Left colon (tissue), 2 donors: ENCODE measurements at regions not wholly inside any gene's neighbourhood (a gene's known extent, or its start where the extent isn't known, plus 50 kb on each side); places are given as distances from the start of the nearest gene placed in this dataset.
A peak's percentile ranks its signal among the peaks of the same experiment; 100 is the strongest.

Experiments used
- ATAC-seq: fragments of 200-7000 bp; cut with Tn5 transposase; one replicate; pipeline ENCODE4 v1.9.1; 2020; ENCODE audit warnings: mild to moderate bottlenecking, moderate library complexity
- DNase-seq, 2 donors: peaks; one replicate each; pipeline ENCODE4 v3.0.0-alpha.2; 2020
- intact Hi-C, 2 donors: fragments of 100-400 bp; cut with DNase I in 1 of 2; cut with micrococcal nuclease in 1 of 2; formaldehyde crosslinking; loops; one replicate each; pipeline versions ENCODE4 v1.11.2 to v1.14.0; 2022; cut with DNase I, micrococcal nuclease
- donor health status: DM: no; HTN: no; CAD: no.
- donor health status: DM: yes; HTN: yes; CAD: no.

DNA sequence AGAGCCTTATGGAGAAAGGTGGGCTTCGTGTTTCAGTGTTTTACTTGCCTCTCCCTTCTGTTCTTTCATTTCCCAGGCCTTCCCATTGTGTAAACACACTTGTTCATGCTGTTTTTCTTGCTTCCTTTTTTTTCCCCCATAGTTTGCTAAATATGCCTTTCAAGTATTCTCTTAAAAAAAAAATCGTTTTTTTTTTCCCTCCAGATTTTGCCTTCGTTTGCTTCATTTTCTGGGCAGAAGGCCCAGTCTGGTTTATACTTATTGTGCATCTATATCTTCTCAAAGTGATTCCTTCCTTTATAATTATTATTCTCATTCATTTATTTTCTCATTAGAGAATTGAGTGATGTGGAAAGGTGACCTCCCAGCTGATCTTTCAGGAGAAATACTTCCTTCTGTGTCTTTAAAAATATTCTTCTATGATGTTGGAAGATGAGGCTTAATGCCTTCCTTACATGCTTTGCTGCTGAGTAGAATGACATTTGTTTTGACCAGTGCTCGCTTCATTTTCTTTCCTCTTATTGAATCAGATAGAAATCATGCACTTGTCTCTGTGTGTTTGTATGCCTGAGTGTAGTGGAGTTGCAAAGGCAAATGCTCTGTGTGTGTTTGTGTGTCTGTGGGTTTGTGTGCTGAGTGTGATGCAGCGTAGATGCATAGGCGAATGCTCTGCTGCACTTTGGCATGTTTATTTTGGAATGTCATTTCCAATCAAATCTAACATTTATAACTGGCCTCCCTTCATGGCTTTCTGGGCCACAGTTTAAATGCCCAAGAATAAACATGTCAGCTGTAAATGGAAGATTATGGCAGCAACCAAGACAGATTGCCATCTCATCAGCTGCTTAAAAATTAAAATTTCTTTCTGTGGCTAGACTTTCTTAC, 591.4 kb downstream of the FGF9 start:
- intact Hi-C loops, result no loop called here
- ATAC-seq, result peak; percentile 61
- no peak for DNase-seq

DNA sequence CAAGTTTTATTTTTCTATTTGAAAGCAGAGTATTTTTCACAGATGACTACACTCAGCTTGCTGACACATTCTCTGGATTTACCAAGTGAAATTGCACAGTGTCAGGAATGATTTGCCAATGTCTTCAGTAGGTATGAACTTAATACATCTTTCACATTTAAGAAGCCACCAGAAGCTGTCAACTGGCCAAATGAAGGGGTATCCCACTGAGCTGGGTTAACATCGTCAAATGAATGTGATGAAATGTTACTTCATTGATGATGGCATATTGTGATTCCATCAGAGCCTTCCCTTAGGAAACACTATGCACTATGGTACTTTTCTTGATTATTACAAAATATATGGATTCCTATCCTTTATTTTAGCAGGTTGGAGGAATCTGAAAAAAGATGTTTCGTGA, 592.3 kb downstream of the FGF9 start:
- intact Hi-C loops, result no loop called here
- ATAC-seq (no peak), DNase-seq (no peak)

DNA sequence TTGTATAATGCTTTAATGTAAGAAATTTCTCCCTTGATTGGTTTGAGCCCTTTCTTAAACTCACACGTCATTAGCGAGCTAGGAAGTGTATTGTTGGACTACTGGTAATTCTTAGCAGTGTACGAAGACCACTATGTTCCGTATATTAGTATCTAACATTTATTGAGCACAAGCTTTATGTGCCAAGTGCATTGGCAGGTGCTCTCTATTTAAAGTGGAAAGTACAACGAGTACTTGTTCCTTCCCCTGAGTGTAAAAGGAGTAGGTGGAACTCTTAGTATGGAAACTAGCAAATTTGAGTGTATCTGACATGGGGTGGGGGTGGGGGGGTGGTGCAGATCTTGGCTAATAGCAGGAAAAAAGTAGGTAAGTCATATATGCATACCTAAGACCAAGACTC, 594.7 kb downstream of the FGF9 start:
- ATAC-seq, result no peak
- no peak for DNase-seq
- intact Hi-C loops, result no loop called here

DNA sequence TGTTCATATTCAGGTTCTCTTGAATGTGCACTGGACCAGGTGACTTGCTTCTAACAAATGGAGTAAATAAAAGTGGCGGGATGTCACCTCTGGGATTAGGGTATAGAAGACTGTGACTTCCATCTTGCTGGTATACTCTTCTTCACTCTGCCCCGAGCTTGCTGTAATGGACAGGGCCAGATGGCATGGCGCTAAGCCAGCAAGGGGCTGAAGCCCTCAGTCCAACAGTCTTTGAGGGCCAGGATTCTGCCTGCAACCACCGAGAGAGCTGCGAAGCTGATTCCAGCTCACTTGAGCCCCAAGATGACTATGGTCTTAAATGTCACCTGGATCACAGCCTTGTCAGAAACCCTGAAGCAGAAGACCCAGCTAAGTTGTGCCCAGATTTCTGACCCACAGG, 600.0 kb downstream of the FGF9 start:
- no peak for ATAC-seq
- DNase-seq, result no peak
- intact Hi-C loops, result loop anchor here in 1 of 2 donors (10.0 kb wide), 1 partner anchor 636 kb away; no protein-coding TSS in a partner anchor

DNA sequence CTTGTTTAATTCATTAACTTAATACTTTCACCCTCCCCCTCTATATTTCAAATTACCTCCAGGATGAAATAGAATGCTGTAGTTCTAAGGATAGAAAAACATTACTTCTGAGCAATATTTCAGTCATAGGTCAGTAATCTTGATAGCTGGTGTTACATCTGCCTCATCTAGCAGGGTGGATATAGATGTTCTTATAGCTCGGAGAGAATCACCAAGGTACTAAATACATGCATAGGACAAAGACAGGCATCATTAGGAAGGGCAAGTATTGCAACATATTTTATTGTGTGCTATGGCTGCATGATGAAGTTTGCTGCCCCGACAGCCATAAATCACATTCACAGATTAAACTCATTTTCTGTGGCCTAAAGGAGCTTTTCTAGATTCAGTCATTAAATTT, 601.0 kb downstream of the FGF9 start:
- ATAC-seq (no peak), DNase-seq (no peak)
- intact Hi-C loops, result loop anchor here in 1 of 2 donors (10.0 kb wide), 1 partner anchor 637 kb away; no protein-coding TSS in a partner anchor

DNA sequence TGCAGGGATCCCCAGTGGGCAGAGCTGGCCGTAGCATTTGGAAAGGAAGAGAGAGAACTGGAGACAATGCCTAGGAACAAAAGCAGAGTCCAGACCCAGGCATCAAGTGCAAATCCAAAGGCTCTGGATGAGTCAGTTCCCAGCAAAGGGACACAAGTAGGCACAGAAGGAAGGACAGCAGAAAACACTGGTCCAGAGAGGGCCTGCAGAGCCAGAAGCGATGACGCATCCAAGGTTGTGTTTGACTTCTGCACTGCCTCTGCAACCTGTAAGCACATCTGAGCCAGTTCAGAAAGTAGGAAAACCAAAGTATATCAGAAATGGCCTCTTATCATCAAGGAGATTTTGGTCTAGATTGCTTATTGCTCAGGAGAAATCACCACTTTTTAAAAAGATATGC, 604.5 kb downstream of the FGF9 start:
- ATAC-seq (no peak), DNase-seq (no peak)
- intact Hi-C loops, result loop anchor here in 1 of 2 donors (10.0 kb wide), 1 partner anchor 641 kb away; no protein-coding TSS in a partner anchor

DNA sequence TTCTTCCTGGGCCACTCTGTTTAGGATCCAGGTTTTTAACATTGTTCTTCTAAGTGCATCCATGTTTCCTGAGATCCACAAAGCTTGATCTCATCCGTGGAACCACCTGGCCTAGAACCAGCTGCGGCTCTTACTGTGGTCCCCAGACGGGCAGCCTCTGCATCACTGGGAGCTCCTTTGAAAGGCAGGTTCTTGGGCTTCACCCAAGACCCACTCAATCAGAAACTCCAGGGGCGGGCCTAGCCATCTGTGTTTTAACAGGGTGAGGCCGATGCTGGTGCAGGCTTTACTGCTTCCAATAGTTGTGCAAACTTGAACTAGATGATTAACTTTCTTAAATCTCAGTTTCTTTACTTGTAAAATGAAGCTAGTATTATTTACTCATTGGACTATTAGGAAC, 605.7 kb downstream of the FGF9 start:
- DNase-seq, result no peak
- ATAC-seq, result no peak
- intact Hi-C loops, result loop anchor here in 1 of 2 donors (10.0 kb wide), 1 partner anchor 642 kb away; no protein-coding TSS in a partner anchor

DNA sequence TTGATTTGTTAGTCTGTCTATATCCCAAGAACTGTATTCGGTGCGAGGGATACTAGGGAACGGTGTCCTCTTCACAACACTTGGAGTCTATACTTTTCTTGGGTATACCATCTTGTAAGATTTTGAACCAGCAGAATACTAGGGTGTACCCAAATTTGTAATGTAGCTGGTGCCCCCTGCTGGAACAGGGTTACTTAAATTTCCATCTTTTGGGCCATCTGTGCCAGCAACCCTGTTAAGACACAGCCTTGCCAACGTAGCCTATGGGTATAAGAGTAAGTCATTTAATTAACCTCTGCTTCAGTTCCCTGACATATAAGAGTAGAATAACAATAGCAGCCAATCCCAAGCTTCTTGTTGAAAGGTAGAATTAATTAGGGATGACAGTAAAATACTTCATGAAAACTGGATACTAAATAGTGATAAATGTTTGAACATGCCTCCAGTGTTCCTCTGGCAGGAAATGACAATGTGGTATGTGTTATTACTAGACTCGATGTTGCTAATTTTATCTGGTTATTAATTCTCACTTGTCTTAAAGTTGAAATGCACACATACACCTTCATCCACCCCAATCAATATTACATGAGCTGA, 607.6 kb downstream of the FGF9 start:
- DNase-seq (peak; percentile 34 to 81), ATAC-seq (peak; percentile 65)
- intact Hi-C loops, result loop anchor here in 1 of 2 donors (10.0 kb wide), 1 partner anchor 644 kb away; no protein-coding TSS in a partner anchor

DNA sequence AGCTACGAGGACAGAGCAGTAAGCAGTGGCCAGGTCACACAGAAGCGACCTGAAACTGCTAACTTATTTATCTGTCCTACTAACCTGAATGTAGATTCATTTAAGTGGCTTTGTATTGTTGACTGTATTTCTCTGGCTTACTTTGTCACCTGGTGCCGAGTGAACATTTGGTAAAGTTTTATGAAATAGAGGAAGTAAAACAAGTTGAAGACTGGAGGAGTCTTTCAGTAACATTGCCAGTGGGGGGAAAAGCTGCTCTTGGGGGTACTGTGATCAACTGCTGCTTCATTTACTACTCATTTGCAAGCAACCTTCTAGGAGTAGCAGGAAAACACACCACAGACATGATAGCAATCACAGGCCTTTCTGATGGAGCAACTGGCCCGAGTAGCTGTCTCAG, 615.0 kb downstream of the FGF9 start:
- DNase-seq (no peak), ATAC-seq (no peak)
- intact Hi-C loops, result no loop called here

DNA sequence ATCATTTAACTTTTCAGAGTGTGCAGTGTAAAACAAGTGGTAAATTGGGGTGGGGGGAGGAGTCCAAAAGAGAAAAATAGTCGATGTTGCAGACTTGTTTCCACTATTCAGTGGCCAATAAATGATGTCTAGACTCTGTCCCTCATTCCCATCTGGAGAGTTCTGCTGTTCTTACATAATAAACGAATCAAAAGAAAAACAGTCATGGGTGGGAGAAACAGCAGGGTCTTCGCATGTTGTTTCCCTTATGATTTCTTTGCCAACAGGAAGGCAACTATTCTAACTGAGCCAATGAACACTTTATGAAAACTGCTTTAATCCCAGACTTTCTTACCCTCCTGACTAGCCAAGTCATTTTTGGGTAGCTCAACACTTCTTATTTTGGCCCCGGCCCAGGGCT, 615.5 kb downstream of the FGF9 start:
- intact Hi-C loops, result no loop called here
- ATAC-seq (no peak), DNase-seq (no peak)

DNA sequence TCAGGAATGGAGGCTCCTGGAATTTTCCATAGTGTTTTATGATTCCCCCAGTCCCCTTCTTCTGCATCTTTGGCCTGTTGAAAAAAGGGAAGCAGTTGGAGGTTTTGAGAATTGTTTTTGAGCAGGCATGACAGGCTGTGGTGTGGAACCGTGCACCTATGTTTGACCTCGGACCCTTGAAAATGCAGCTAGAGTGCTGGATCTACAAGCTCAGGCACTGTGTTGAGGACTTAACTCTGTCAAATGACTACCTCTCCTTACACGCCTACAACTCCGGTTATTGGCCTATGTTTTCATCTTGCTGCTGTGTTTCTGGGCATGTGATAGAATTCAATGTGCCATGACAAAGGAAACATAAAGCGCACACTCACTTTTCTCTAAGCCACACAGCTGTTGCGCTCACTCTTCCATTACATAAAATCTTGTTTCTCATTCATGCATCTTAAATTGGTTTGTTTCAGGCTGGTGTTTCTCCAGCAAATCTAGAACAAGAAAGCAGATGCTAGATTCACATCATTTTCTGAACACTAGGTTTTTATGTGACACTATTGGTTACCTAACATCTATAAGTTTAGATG, 616.6 kb downstream of the FGF9 start:
- DNase-seq (no peak), ATAC-seq (no peak)
- intact Hi-C loops, result no loop called here

DNA sequence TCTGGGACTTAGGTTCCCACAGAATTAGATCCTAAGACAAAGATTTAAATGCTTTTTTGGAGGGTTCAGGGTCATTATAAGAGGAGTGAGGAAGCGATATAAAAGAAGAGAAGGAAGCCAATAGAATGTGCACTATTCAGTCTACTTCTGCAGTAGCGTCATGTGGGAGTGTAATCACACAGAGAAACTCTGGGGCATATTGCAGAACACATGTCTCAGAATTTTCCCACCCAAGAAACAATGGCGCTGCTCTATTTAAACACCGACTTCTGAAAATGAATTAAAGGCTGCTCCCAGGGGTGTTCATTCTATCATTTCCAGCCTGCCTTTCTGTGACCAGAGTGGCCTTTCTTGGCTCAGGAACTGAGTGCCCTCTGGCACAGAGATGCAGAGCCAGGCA, 617.6 kb downstream of the FGF9 start:
- intact Hi-C loops, result no loop called here
- DNase-seq (no peak), ATAC-seq (no peak)

DNA sequence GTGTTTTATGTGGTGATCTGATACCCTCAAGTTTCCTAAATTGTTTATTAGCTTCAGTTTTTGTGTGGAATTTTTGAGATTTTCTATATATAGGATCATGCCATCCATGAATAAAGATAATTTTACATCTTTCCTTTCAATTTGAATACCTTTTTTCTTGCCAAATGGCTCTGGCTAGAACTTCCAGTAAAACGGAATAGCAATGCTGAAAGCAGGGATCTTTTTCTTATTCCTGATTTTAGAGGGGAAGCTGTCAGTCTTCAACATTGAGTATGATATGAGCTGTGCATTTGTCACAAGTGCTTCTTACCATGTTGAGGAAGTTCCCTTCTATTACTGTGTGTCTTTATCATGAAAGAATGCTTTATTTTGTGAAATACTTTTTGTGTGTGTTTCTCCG, 618.8 kb downstream of the FGF9 start:
- DNase-seq, result no peak
- no peak for ATAC-seq
- intact Hi-C loops, result no loop called here

DNA sequence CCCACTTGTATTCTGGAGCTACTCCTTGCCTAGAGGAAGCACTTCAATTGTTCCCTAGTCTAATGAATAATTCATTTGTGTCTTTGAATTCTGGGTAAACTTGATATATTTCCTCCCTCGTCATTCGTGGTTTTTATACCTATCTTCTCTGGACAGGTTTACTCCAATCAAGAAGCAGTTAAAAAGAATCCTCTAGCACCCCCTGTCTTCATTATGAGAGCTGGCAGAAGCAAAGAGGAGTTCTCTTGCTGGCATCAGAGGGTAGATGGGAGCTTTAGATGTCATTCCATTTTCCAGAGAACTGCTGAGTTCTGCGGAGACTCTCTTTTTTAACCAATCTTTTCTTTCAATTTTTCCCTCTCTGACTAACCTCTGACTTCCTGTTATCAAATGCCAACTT, 627.7 kb downstream of the FGF9 start:
- ATAC-seq (no peak), DNase-seq (no peak)
- intact Hi-C loops, result no loop called here

DNA sequence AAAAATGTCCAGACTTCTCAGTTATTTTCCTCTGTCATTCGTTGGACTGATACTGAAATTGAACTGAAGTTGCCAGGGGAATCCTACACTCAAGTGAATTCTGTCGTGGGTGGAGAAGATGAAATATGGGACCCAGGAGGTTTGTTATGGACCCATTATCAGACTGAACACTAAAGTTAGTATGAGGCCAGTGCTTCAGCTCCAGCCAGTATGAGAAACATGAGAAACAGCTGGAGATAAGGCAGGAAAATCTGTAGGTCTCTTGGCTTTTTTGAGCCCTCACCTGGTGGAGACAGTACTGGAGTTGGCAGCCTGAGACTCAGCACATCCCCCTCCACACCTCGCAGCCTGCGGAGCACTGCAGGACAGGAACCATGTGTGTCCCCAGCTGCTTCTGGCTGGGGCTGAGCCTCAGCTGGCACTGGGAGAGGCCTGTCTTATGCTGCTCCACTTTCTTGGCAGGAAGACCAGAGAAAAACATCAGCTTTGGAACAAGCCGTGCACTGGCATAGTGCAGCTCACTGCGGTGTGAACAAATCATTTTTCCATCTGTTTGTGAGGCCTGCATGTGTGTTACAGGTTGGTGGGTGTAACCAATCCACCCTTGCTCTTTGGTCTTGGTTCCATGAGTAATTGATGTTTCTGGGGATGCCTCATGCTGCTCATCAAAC, 641.0 kb downstream of the FGF9 start:
- intact Hi-C loops, result no loop called here
- ATAC-seq, result no peak
- no peak for DNase-seq

DNA sequence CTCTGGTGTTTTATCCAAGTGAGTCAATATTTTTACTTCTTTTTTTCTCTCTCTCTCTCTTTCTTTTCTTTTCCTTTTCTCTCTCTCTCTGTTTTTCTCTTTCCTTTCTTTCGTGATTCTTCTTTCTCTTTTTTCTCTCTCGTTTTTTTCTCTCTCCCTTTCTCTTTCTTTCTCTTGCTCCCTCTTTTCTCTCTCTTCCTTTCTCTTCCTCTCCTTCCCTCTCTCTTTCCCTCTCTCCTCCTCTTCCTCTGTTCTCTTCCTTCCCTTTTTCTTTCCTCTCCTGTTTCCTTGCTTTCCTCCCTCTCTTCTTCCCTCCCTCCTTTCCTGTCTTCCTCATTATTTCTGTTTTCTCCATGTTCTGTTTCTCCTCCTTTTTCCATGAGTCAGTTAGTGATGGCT, 641.5 kb downstream of the FGF9 start:
- ATAC-seq (no peak), DNase-seq (no peak)
- intact Hi-C loops, result no loop called here

DNA sequence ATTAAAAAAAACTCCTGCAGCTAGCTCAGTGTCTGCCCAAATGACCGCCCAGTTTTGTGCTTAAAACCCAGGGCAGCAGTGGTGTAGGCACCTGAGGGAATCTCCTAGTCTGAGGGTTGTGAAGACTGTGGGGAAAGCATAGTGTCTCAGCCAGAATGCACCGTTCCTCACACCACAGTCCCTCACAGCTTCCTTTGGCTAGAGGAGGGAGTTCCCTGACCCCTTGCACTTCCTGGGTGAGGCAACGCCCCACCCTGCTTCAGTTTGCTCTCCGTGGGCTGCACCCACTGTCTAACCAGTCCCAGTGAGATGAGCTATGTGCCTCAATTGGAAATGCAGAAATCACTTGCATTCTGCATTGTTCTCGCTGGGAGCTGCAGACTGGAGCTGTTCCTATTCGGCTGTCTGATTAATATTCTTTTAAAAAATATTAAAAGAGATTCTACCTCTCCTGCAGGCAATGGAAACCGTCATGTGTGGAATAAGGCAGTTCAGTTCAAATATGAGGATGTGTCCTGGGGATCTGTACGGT, 645.7 kb downstream of the FGF9 start:
- DNase-seq, result peak in 1 of 2 donors; percentile 18
- intact Hi-C loops, result no loop called here
- peak; percentile 68 for ATAC-seq

DNA sequence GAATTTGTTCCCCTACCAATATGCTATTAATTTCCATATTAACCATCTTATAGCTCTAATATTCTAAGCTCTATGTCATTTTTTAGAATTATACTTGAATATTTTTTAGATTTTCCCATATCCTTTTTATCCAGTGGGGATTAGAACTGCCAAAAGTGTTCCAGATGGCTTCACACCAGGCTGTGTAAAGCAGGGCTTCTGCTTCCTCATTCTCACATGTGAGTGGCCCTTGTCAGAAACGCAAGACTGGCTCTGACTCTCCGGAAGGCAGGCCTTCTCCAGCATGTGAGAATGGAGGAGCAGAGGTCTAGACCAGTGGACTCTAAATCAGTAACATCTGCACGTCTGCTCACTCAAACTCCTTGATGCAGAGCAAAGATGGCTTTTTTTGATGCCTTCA, 650.1 kb downstream of the FGF9 start:
- DNase-seq, result no peak
- no peak for ATAC-seq
- intact Hi-C loops, result no loop called here

DNA sequence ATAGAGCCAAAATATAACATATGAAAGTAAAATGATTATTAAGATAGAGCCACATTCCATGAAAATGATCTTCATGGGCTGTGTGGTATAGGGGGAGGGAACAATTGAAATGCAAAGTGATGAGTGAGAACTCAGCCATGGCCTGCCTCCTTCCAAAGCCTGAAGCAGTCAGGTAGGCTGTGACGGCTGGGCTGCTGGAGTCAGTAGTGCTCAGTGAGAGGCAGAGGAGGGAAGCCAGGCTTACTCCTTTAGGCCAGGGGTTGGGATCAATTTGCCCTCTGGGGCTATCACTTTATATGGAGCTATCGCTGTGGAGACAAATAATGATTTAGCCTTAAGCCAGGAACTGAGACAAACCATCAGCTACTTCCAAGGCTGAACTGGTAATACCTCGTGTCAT, 654.9 kb downstream of the FGF9 start:
- ATAC-seq (no peak), DNase-seq (no peak)
- intact Hi-C loops, result no loop called here
